CD4-positive, CD25-positive, alpha-beta regulatory T cell (primary cell): ENCODE measurements at regions not wholly inside any gene's neighbourhood (a gene's known extent, or its start where the extent isn't known, plus 50 kb on each side); places are given as distances from the start of the nearest gene placed in this dataset.

ENCODE experiments used
- ATAC-seq, 2 donors: fragments of 150-1000 bp; cut with Tn5 transposase; one replicate each; pipeline ENCODE4 v1.10.0; 2021; ENCODE audit warnings: low read depth in 2 of 2, moderate number of reproducible peaks in 2 of 2, moderate library complexity in 1 of 2
- DNase-seq, 3 donors: peaks; one replicate each; pipeline versions ENCODE4 v3.0.0 to v3.0.0-alpha.2; 2012 to 2022; ENCODE audit warnings: mixed read lengths in 1 of 3
- H3K27ac ChIP-seq: one replicate; pipeline ENCODE4 v1.7.0; 2013; ENCODE audit warnings: mild to moderate bottlenecking, low read length; ENCODE audit not compliant: insufficient read depth, poor library complexity, severe bottlenecking
- H3K27me3 ChIP-seq: one replicate; pipeline ENCODE4 v1.7.0; 2013; ENCODE audit warnings: low read length; ENCODE audit not compliant: control insufficient read depth, insufficient read depth
- H3K36me3 ChIP-seq: one replicate; pipeline ENCODE4 v1.7.0; 2013; ENCODE audit warnings: mild to moderate bottlenecking, low read length, moderate library complexity; ENCODE audit not compliant: control insufficient read depth, insufficient read depth
- H3K4me1 ChIP-seq: 2 replicates; pipeline ENCODE4 v1.7.0; 2013; ENCODE audit warnings: mild to moderate bottlenecking, low read length; ENCODE audit not compliant: insufficient read depth, control insufficient read depth, poor library complexity, severe bottlenecking
- H3K4me3 ChIP-seq: one replicate; pipeline ENCODE4 v1.7.0; 2013; ENCODE audit warnings: low read depth, mild to moderate bottlenecking, low read length, moderate library complexity
- H3K9me3 ChIP-seq, 2 experiments: 1 replicate in 1 of 2; 2 replicates in 1 of 2; pipeline ENCODE4 v1.7.0; 2013; ENCODE audit warnings: low read length in 2 of 2, mild to moderate bottlenecking in 1 of 2, moderate library complexity in 1 of 2; ENCODE audit not compliant: control insufficient read depth in 2 of 2
- H3K27ac Mint-ChIP-seq, 3 donors: one replicate each; pipeline ENCODE4 v1.8.0; 2020 to 2022; ENCODE audit warnings: mild to moderate bottlenecking in 3 of 3, mixed read lengths in 3 of 3, moderate library complexity in 2 of 3
- H3K27me3 Mint-ChIP-seq: one replicate; pipeline ENCODE4 v1.8.0; 2022; ENCODE audit warnings: mild to moderate bottlenecking, mixed read lengths
- H3K36me3 Mint-ChIP-seq: one replicate; pipeline ENCODE4 v1.8.0; 2020; ENCODE audit warnings: mixed read lengths
- H3K4me1 Mint-ChIP-seq, 4 donors: one replicate each; pipeline ENCODE4 v1.8.0; 2020 to 2022; ENCODE audit warnings: mixed read lengths in 4 of 4, mild to moderate bottlenecking in 1 of 4
- H3K4me3 Mint-ChIP-seq, 4 donors: one replicate each; pipeline ENCODE4 v1.8.0; 2020 to 2022; ENCODE audit warnings: mild to moderate bottlenecking in 4 of 4, mixed read lengths in 4 of 4, moderate library complexity in 3 of 4
- H3K9me3 Mint-ChIP-seq, 7 donors: one replicate each; pipeline ENCODE4 v1.8.0; 2020 to 2022; ENCODE audit warnings: mixed read lengths in 7 of 7, mild to moderate bottlenecking in 3 of 7, moderate library complexity in 2 of 7

DNA sequence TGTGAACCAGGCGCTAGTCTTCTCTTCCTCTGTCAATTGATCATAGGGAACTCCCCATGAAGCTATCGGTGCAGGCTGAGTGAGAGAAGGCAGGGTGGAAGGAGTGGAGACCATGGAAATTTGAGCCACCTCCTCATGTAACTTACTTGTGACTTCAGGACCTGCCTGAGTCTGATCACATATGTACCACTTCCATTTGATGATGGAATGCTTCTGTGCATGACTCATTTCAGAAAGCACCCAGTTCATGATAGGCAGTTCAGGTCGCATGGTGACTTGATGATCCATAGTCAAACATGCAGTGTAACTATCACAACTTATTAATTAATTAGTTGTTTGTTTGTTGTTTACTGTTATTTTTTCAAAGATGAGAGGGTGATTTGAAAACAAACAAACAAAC is 1296.7 kb downstream of the SUCLG1 start:
- Histone ChIP-seq H3K36me3 (no peaks in the 10 kb centered on the region), H3K9me3 (no peaks in the 10 kb centered on the region), H3K27me3 (no peaks in the 10 kb centered on the region), H3K4me1 (no peaks in the 10 kb centered on the region), H3K27ac (no peak overlapping the region), H3K4me3 (no peak overlapping the region)
- Mint-ChIP-seq H3K9me3 (peaks cover 0 to 15% (median 3%) of the 10 kb centered on the region in 7 donors), H3K4me1 (no peaks in the 10 kb centered on the region), H3K4me3 (no peak overlapping the region), H3K27ac (no peak overlapping the region), H3K27me3 (no peaks in the 10 kb centered on the region), H3K36me3 (no peaks in the 10 kb centered on the region)
- no peak for DNase-seq
- no peak for ATAC-seq

DNA sequence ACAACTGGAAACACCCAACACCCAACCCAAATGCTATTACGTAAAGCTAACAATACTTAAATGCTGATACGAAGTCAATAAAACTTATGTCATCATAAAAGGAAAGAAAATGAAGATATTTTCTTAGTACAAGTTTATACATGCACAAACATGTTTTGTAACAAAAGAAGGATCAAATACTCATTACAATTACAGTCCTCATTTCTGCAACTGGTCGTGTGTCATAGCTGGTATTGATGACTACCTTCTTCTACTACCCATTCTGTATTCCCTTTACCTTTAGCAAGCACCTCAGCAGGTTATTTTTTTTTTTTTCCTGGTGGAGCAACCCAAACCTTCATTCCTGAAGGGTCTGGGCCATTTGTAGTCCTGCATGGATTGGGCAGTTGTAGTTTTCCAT is 1298.5 kb downstream of the SUCLG1 start:
- no peaks in the 10 kb centered on the region for H3K27me3 Mint-ChIP-seq
- peaks cover 0 to 21% (median 5%) of the 10 kb centered on the region in 7 donors for H3K9me3 Mint-ChIP-seq
- DNase-seq (no peak), ATAC-seq (no peak)
- Histone ChIP-seq H3K4me1 (no peaks in the 10 kb centered on the region), H3K27ac (no peak overlapping the region), H3K4me3 (no peak overlapping the region), H3K36me3 (no peaks in the 10 kb centered on the region), H3K27me3 (no peaks in the 10 kb centered on the region), H3K9me3 (peaks cover 0 to 3% of the 10 kb centered on the region in 2 experiments)
- H3K27ac Mint-ChIP-seq = no peak overlapping the region
- no peak overlapping the region for H3K4me3 Mint-ChIP-seq
- H3K4me1 Mint-ChIP-seq = no peaks in the 10 kb centered on the region
- H3K36me3 Mint-ChIP-seq = no peaks in the 10 kb centered on the region

GRCh38 chr2:83155826-83156225 is 1303.3 kb downstream of the SUCLG1 start:
- Mint-ChIP-seq H3K4me1 (no peaks in the 10 kb centered on the region), H3K27ac (no peak overlapping the region), H3K9me3 (peaks cover 3 to 15% (median 3%) of the 10 kb centered on the region in 7 donors), H3K27me3 (no peaks in the 10 kb centered on the region), H3K36me3 (no peaks in the 10 kb centered on the region), H3K4me3 (no peak overlapping the region)
- no peaks in the 10 kb centered on the region for H3K27me3 ChIP-seq
- H3K9me3 ChIP-seq = peaks cover 0 to 3% of the 10 kb centered on the region in 2 experiments
- no peak for DNase-seq
- no peak overlapping the region for H3K4me3 ChIP-seq
- no peak for ATAC-seq
- no peaks in the 10 kb centered on the region for H3K4me1 ChIP-seq
- no peaks in the 10 kb centered on the region for H3K36me3 ChIP-seq
- no peak overlapping the region for H3K27ac ChIP-seq

GRCh38 chr2:83143946-83144345 is 1315.1 kb downstream of the SUCLG1 start:
- peaks cover 0 to 32% (median 4%) of the 10 kb centered on the region in 7 donors for H3K9me3 Mint-ChIP-seq
- no peak overlapping the region for H3K4me3 Mint-ChIP-seq
- no peaks in the 10 kb centered on the region for H3K4me1 Mint-ChIP-seq

DNA sequence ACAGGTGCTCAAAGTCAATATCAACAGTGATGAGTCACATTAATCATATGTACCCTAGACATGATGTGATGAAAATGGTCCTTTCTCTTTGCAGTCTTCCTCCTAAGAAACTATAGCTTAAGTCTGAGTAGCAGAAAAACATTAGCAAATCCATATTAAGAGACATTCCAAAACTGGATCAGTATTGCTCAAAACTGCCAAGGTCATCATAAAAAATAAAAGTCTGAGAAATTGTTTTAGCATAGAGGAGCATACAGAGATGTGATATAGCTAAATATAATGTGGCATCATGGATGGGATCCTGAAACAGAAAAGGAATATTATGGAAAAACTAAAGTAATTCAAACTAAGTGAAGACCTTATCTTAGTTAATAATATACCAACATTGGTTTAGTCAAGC is 1316.1 kb downstream of the SUCLG1 start:
- H3K27ac ChIP-seq = no peak overlapping the region
- Mint-ChIP-seq H3K36me3 (no peaks in the 10 kb centered on the region), H3K4me3 (no peak overlapping the region), H3K4me1 (no peaks in the 10 kb centered on the region), H3K9me3 (peaks cover 0 to 32% (median 4%) of the 10 kb centered on the region in 7 donors), H3K27ac (no peak overlapping the region), H3K27me3 (no peaks in the 10 kb centered on the region)
- H3K4me3 ChIP-seq = no peak overlapping the region
- H3K36me3 ChIP-seq = no peaks in the 10 kb centered on the region
- no peaks in the 10 kb centered on the region for H3K4me1 ChIP-seq
- no peaks in the 10 kb centered on the region for H3K9me3 ChIP-seq
- DNase-seq (no peak), ATAC-seq (no peak)
- no peaks in the 10 kb centered on the region for H3K27me3 ChIP-seq

More at GRCh38 chr2:83143946-83144345, 1315.1 kb downstream of the SUCLG1 start:
- H3K27ac Mint-ChIP-seq = no peak overlapping the region
- ATAC-seq (no peak), DNase-seq (no peak)
- no peaks in the 10 kb centered on the region for H3K36me3 Mint-ChIP-seq
- Histone ChIP-seq H3K27ac (no peak overlapping the region), H3K9me3 (no peaks in the 10 kb centered on the region), H3K36me3 (no peaks in the 10 kb centered on the region), H3K27me3 (no peaks in the 10 kb centered on the region), H3K4me3 (no peak overlapping the region), H3K4me1 (no peaks in the 10 kb centered on the region)
- no peaks in the 10 kb centered on the region for H3K27me3 Mint-ChIP-seq

DNA sequence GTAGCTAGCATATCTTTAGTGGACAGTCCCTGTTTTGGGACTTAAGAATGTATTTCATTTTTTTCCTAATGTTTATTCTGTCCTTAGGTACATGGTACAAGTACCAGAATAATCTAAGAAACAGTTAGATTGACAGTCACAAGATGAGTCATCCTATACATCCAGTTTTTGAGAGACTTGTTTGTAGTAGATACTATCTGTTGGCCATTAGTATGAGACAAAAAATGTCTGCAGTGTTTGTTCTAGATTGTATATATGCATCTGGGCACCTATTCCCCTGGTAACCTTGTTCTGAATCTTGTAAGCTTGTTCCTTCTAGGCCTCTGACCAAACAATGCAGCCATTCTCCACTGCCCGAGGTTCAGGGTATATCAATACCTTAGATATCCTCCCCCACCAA is 1343.5 kb downstream of the SUCLG1 start:
- Histone ChIP-seq H3K36me3 (no peaks in the 10 kb centered on the region), H3K4me3 (no peak overlapping the region), H3K27ac (no peak overlapping the region), H3K27me3 (no peaks in the 10 kb centered on the region), H3K9me3 (no peaks in the 10 kb centered on the region), H3K4me1 (no peaks in the 10 kb centered on the region)
- Mint-ChIP-seq H3K4me1 (no peaks in the 10 kb centered on the region), H3K27ac (no peak overlapping the region), H3K36me3 (no peaks in the 10 kb centered on the region), H3K27me3 (no peaks in the 10 kb centered on the region), H3K9me3 (peaks cover 0 to 16% (median 4%) of the 10 kb centered on the region in 7 donors), H3K4me3 (no peak overlapping the region)
- DNase-seq = no peak
- ATAC-seq = no peak

- Histone ChIP-seq H3K36me3 (no peaks in the 10 kb centered on the region), H3K4me3 (no peak overlapping the region), H3K27me3 (no peaks in the 10 kb centered on the region), H3K27ac (no peak overlapping the region), H3K9me3 (no peaks in the 10 kb centered on the region), H3K4me1 (no peaks in the 10 kb centered on the region)
- no peaks in the 10 kb centered on the region for H3K27me3 Mint-ChIP-seq
- DNase-seq = no peak
- H3K27ac Mint-ChIP-seq = no peak overlapping the region
- H3K36me3 Mint-ChIP-seq = no peaks in the 10 kb centered on the region
- H3K4me3 Mint-ChIP-seq = no peak overlapping the region
- peaks cover 0 to 16% (median 6%) of the 10 kb centered on the region in 7 donors for H3K9me3 Mint-ChIP-seq
- no peaks in the 10 kb centered on the region for H3K4me1 Mint-ChIP-seq
- ATAC-seq = no peak
Observed at GRCh38 chr2:83115155-83115554, 1343.9 kb downstream of the SUCLG1 start.

GRCh38 chr2:83113953-83114352 is 1345.1 kb downstream of the SUCLG1 start:
- Mint-ChIP-seq H3K27ac (no peak overlapping the region), H3K9me3 (peaks cover 0 to 16% (median 4%) of the 10 kb centered on the region in 7 donors), H3K27me3 (no peaks in the 10 kb centered on the region), H3K4me3 (no peak overlapping the region), H3K36me3 (no peaks in the 10 kb centered on the region), H3K4me1 (no peaks in the 10 kb centered on the region)
- Histone ChIP-seq H3K36me3 (no peaks in the 10 kb centered on the region), H3K9me3 (no peaks in the 10 kb centered on the region), H3K4me3 (no peak overlapping the region), H3K4me1 (no peaks in the 10 kb centered on the region), H3K27ac (no peak overlapping the region), H3K27me3 (no peaks in the 10 kb centered on the region)
- ATAC-seq (no peak), DNase-seq (no peak)
